HCT116 (cell line): ENCODE measurements at regions not wholly inside any gene's neighbourhood (a gene's known extent, or its start where the extent isn't known, plus 50 kb on each side); places are given as distances from the start of the nearest gene placed in this dataset.

Experiments used
- ATAC-seq: fragments of 200-7000 bp; cut with Tn5 transposase; 2 replicates; pipeline ENCODE4 v1.9.1; 2020; ENCODE audit warnings: mild to moderate bottlenecking, moderate library complexity
- BruUV-seq: library from RNA; stranded (reverse); fragments of 400-500 nt; replicated peaks from 2 replicates; lab custom pipeline; 2021; lab: Mats Ljungman, UMichigan
- CTCF ChIA-PET: fragments of 300-600 bp; sonication (Branson Sonifier 250); formaldehyde crosslinking; loops from one replicate; lab custom pipeline; 2021; ENCODE audit warnings: antibody characterized with exemption; lab: Charles Lee
- POLR2A ChIA-PET: fragments of 300-600, 350-600 bp; sonication (Branson Sonifier 250); formaldehyde crosslinking; loops from one replicate; lab custom pipeline; 2021; ENCODE audit warnings: antibody characterized with exemption; lab: Charles Lee
- RAD21 ChIA-PET, 2 experiments: fragments of 300-600 bp; sonication (Branson Sonifier 250); formaldehyde crosslinking; loops; one replicate each; lab custom pipeline; 2023; ENCODE audit warnings: low total read pairs in 2 of 2; ENCODE audit not compliant: uncharacterized antibody in 2 of 2, unreplicated experiment in 2 of 2, low non-redundant PET in 1 of 2; lab: Charles Lee
- DNase-seq: peaks from one replicate; pipeline ENCODE4 v3.0.0-alpha.2; 2010; ENCODE audit warnings: low read depth, low spot score
- H2AFZ ChIP-seq: fragments of 200-600 bp; shearing (Covaris generic), sonication (generic); 2 replicates; pipeline ENCODE4 v1.6.1; 2017; ENCODE audit warnings: low read depth, mixed run types, mixed read lengths, antibody characterized with exemption, low read length; ENCODE audit not compliant: poor library complexity, severe bottlenecking
- H3K27ac ChIP-seq: 2 replicates; pipeline ENCODE4 v1.5.1; 2012; ENCODE audit warnings: low read depth, low read length
- H3K27me3 ChIP-seq: fragments of 200-600 bp; sonication (generic); 2 replicates; pipeline ENCODE4 v1.6.1; 2016; ENCODE audit warnings: mixed run types, low read length, mixed read lengths; ENCODE audit not compliant: insufficient read depth
- H3K36me3 ChIP-seq, 2 experiments: fragments of 200-500 bp in 1 of 2; fragments of 200-600 bp in 1 of 2; sonication (Bioruptor generic) in 1 of 2; sonication (generic) in 1 of 2; 2 replicates each; pipeline versions ENCODE4 v1.5.1 to v1.6.1; 2014 to 2016; ENCODE audit warnings: low read length in 2 of 2, inconsistent platforms in 1 of 2, mixed read lengths in 1 of 2, mixed run types in 1 of 2; ENCODE audit not compliant: insufficient read depth in 2 of 2, control insufficient read depth in 1 of 2
- H3K4me1 ChIP-seq, 2 experiments: fragments of 200-600 bp in 1 of 2; sonication (generic) in 1 of 2; 2 replicates each; pipeline versions ENCODE4 v1.5.1 to v1.6.1; 2012 to 2017; ENCODE audit warnings: low read length in 2 of 2, inconsistent platforms in 1 of 2, mild to moderate bottlenecking in 1 of 2, mixed read lengths in 1 of 2, mixed run types in 1 of 2, moderate library complexity in 1 of 2; ENCODE audit not compliant: insufficient read depth in 2 of 2, control insufficient read depth in 1 of 2
- H3K4me2 ChIP-seq: fragments of 200-600 bp; sonication (generic); 2 replicates; pipeline ENCODE4 v1.6.1; 2017; ENCODE audit warnings: mixed run types, low read length, mixed read lengths
- H3K4me3 ChIP-seq, 2 experiments: fragments of 200-600 bp in 1 of 2; sonication (generic) in 1 of 2; replicated peaks in 1 of 2; 2 replicates each; pipeline ENCODE4 v1.5.1; 2011 to 2016; ENCODE audit warnings: low read length in 2 of 2, control low read depth in 1 of 2, low read depth in 1 of 2, mild to moderate bottlenecking in 1 of 2, mixed read lengths in 1 of 2, mixed run types in 1 of 2
- H3K79me2 ChIP-seq: fragments of 200-600 bp; sonication (generic); 2 replicates; pipeline ENCODE4 v1.6.1; 2017; ENCODE audit warnings: mild to moderate bottlenecking, mixed run types, low read length, moderate library complexity, mixed read lengths; ENCODE audit not compliant: insufficient read depth
- H3K9ac ChIP-seq: fragments of 200-600 bp; sonication (generic); 2 replicates; pipeline ENCODE4 v1.6.1; 2016; ENCODE audit warnings: low read length, mixed read lengths
- H3K9me2 ChIP-seq: fragments of 200-600 bp; sonication (generic), shearing (Covaris generic); 2 replicates; pipeline ENCODE4 v1.6.1; 2017; ENCODE audit warnings: mixed run types, mild to moderate bottlenecking, moderate library complexity; ENCODE audit not compliant: insufficient read depth
- H3K9me3 ChIP-seq, 2 experiments: fragments of 200-500 bp in 1 of 2; fragments of 200-600 bp in 1 of 2; sonication (Bioruptor generic) in 1 of 2; sonication (generic) in 1 of 2; 2 replicates each; pipeline ENCODE4 v1.6.1; 2014 to 2017; ENCODE audit warnings: low read length in 2 of 2, mixed read lengths in 2 of 2, inconsistent platforms in 1 of 2, low read depth in 1 of 2, mild to moderate bottlenecking in 1 of 2, mixed run types in 1 of 2, moderate library complexity in 1 of 2; ENCODE audit not compliant: control insufficient read depth in 1 of 2, insufficient read depth in 1 of 2
- H4K20me1 ChIP-seq: fragments of 200-600 bp; sonication (generic), shearing (Covaris generic); 2 replicates; pipeline ENCODE4 v1.6.1; 2017; ENCODE audit warnings: mixed run types, mild to moderate bottlenecking, moderate library complexity; ENCODE audit not compliant: insufficient read depth
- CEBPB ChIP-seq: IDR thresholded peaks from 2 replicates; pipeline ENCODE4 v1.6.1; 2012; ENCODE audit warnings: low read depth
- CTCF ChIP-seq, 3 experiments: fragments of 200-600 bp in 1 of 3; sonication (generic) in 1 of 3; IDR thresholded peaks in 2 of 3; conservative IDR thresholded peaks in 1 of 3; 2 replicates each; pipeline ENCODE4 v1.5.1; 2012 to 2017; ENCODE audit warnings: low read depth in 2 of 3, low read length in 2 of 3, antibody characterized with exemption in 1 of 3, borderline replicate concordance in 1 of 3, control low read depth in 1 of 3, mild to moderate bottlenecking in 1 of 3, mixed read lengths in 1 of 3, mixed run types in 1 of 3, moderate library complexity in 1 of 3; ENCODE audit not compliant: insufficient read depth in 1 of 3
- EGR1 ChIP-seq: IDR thresholded peaks from 2 replicates; pipeline ENCODE4 v1.6.1; 2012; ENCODE audit warnings: low read depth
- EZH2phosphoT487 ChIP-seq: fragments of 200-600 bp; IDR thresholded peaks from 2 replicates; pipeline ENCODE4 v1.6.1; 2018; ENCODE audit warnings: antibody characterized with exemption, borderline replicate concordance
- FOSL1 ChIP-seq: IDR thresholded peaks from 2 replicates; pipeline ENCODE4 v1.6.1; 2012; ENCODE audit warnings: low read depth
- RAD21 ChIP-seq: IDR thresholded peaks from 2 replicates; pipeline ENCODE4 v1.6.1; 2012; ENCODE audit warnings: low read depth, mild to moderate bottlenecking
- SRF ChIP-seq: IDR thresholded peaks from 2 replicates; pipeline ENCODE4 v1.6.1; 2012; ENCODE audit warnings: low read depth
- TCF7L2 ChIP-seq: IDR thresholded peaks from 2 replicates; pipeline ENCODE4 v1.7.0; 2011; ENCODE audit warnings: borderline replicate concordance, inconsistent platforms; ENCODE audit not compliant: insufficient read depth, insufficient read length; ENCODE audit errors: extremely low read depth
- intact Hi-C: fragments of 100-400 bp; cut with micrococcal nuclease; formaldehyde crosslinking; loops from 2 replicates; pipeline ENCODE4 v1.10.0; 2022

- no TSS peak for BruUV-seq
- no peak overlapping the region for H3K9ac ChIP-seq
- RAD21 ChIA-PET: no interaction called here
Measured at GRCh38 chr21:27352885-27353284, 386.0 kb upstream of the ADAMTS5 start.

More at GRCh38 chr21:27352885-27353284, 386.0 kb upstream of the ADAMTS5 start:
- POLR2A ChIA-PET: no interaction called here
- H3K4me1 ChIP-seq: no peaks in the 10 kb centered on the region
- H4K20me1 ChIP-seq: no peaks in the 10 kb centered on the region
- no peak overlapping the region for H3K27ac ChIP-seq
- H3K36me3 ChIP-seq: no peaks in the 10 kb centered on the region
- H3K4me2 ChIP-seq: no peak overlapping the region
- H3K9me2 ChIP-seq: no peaks in the 10 kb centered on the region
- H2AFZ ChIP-seq: no peak overlapping the region
- H3K9me3 ChIP-seq: peaks cover 9 to 39% of the 10 kb centered on the region in 2 experiments; a peak in 2 of 4 replicates
- TF ChIP-seq CTCF (IDR thresholded peaks at IDR 0.05 in 2 of 3, conservative IDR thresholded peaks at IDR 0.05 in 1 of 3; ENCODE audit: borderline replicate concordance in 1 of 3, insufficient read depth in 1 of 3, low read depth in 2 of 3, low read length in 2 of 3): no peak
- TF ChIP-seq EZH2phosphoT487: no peak
- no peak for TF ChIP-seq EGR1
- no peak for TF ChIP-seq TCF7L2
- TF ChIP-seq RAD21: no peak
- no peak for TF ChIP-seq SRF
- TF ChIP-seq FOSL1: no peak
- no peak for TF ChIP-seq CEBPB
- DNase-seq (no peak), ATAC-seq (no peak)
- no peaks in the 10 kb centered on the region for H3K27me3 ChIP-seq
- intact Hi-C loops: no loop called here
- no peaks in the 10 kb centered on the region for H3K79me2 ChIP-seq
- H3K4me3 ChIP-seq: no peak overlapping the region
- CTCF ChIA-PET: no interaction called here
